HG03460 (cell line): ENCODE measurements at regions not wholly inside any gene's neighbourhood (a gene's known extent, or its start where the extent isn't known, plus 50 kb on each side); places are given as distances from the start of the nearest gene placed in this dataset.
"Not testable (repeated sequence)": the region's sequence is repeated elsewhere in the genome, so short reads cannot be mapped to it uniquely, and the experiment has no call there.

Experiments
- ATAC-seq: cut with Tn5 transposase; IDR thresholded peaks from one replicate; pipeline ENCODE4 v1.9.1; 2021; ENCODE audit not compliant: unreplicated experiment

- not testable (repeated sequence) for ATAC-seq
These were observed 56.8 kb downstream of the ATP6V0E2 start for GRCh38 chr7:149930374-149931068.

DNA sequence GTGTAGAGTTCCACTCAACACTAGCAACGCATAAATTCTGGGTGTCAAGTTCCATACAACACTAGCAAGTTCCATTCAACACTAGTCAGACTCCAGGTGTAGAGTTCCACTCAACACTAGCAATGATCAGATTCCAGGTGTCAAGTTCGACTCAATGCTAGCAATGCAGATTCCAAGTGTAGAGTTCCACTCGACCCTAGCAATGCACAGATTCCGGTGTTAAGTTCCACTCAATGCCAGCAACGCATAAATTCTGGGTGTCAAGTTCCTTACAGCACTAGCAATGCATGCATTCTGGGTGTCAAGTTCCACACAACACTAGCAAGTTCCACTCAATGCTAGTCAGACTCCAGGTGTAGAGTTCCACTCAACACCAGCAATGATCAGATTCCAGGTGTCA, 60.0 kb downstream of the ATP6V0E2 start:
- not testable (repeated sequence) for ATAC-seq

DNA sequence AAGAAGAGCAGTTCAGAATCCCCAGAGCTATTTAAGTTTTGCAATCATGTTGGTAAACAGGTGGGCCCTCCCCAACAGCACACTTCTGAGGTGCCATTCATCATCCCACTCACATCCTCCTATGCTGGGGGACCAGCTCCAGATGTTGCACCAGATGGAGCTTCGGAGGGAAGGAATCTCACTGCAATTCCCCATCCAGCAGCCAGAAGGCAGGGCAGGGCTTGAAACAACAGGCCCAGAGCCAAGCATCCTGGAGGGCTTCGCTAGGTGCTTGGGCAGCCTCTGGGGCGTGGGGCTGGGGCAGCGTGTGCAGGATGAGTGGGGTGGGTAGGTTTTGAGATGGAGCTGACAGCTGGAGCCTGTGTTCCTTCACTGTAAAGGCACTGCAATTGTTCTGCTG, 73.6 kb downstream of the ATP6V0E2 start:
- not testable (repeated sequence) for ATAC-seq

DNA sequence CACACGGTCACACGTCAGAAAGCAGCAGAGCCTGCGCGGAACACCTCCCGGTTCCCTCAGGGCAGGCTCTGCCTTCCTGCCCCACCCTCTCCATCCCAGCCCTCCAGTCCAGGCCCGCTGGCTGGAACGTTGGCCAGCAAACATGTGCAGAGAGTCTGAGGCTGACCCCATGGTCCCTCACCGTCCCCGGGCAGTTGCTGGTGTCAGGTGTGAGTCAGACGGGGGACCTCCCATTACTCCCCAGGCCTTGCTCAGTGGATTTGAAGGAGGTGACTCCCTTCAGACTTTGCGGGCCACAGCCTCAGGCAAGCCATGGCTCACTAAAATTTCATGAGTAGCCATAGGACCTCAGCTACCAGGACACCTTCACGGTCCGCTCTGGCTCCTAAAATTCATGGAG, 74.7 kb downstream of the ATP6V0E2 start:
- not testable (repeated sequence) for ATAC-seq

- not testable (repeated sequence) for ATAC-seq
These were observed 76.3 kb downstream of the ATP6V0E2 start for GRCh38 chr7:149949863-149950577.

DNA sequence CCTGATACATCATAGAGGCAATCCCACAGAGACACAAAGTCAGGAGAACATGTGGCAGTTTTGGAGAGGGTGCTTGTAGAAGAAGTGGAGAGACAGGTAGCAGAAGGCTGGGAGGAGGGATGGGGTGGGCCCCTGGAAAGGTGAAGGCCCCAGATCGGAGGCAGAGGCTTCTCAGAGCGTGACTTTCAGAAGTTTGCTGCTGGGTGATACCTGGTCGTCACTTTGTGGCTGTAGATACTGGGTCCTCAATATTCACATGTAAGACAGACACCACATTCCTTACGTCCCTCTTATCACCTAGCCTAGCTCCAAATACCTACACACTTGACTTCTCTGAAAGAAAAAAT, 76.8 kb downstream of the ATP6V0E2 start:
- not testable (repeated sequence) for ATAC-seq

DNA sequence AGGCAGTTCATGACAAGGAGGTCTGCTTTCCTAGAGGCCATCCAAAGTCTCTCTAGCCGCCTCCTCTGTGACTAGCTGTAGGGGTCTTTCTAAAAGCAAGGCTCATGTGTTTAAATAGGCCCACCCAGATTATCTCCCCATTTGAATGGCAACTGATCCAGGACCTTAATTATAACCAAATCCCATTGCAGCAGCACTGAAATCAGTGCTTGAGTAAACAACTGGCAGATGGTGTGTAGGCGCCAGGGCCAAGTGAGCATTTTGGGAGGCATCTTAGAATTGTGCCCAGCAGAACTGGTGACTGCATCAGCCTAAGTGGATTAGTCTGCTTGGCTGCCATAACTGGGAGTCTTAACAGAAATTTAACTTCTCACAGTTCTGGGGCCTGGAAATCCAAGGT, 77.8 kb downstream of the ATP6V0E2 start:
- ATAC-seq = not testable (repeated sequence)

DNA sequence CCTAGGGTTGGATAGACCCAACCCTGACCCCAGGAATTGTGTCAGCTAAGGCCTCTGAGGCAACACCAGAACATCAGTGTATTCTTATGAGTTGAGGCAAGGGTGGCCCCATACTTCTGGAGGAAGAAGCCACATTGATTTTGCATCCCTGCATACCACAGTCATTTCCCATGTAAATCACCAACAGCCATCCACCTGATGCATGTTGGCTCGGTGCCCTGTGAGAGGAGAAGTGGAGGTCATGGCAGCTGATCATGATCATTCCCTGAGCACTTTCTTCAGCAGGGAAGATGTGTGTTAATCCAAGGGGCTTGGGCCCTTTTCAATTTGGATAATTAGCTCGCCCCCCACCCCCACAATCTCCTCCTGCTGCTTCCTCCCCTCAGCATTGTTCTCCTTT, 85.1 kb downstream of the ATP6V0E2 start:
- ATAC-seq = not testable (repeated sequence)

DNA sequence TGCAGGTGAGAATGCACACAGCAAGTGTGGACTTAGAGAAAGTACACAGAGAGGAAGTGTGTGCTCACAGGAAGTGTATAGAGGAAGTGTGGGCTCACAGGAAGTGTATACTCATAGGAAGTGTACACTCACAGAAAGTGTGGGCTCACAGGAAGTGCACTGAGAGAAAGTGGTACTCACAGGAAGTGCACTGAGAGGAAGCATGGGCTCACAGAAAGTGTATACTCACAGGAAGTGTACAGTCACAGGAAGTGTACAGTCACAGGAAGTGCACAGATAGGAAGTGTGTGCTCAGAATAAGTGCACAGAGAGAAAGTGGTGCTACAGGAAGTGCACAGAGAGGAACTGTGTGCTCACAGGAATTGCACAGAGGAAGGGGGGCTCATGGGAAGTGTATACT, 87.1 kb downstream of the ATP6V0E2 start:
- ATAC-seq = not testable (repeated sequence)

- not testable (repeated sequence) for ATAC-seq
These were observed 88.1 kb downstream of the ATP6V0E2 start for GRCh38 chr7:149961878-149962277.

- not testable (repeated sequence) for ATAC-seq
These were observed 89.0 kb downstream of the ATP6V0E2 start for GRCh38 chr7:149962685-149963319.

GRCh38 chr7:149963985-149964384, 90.2 kb downstream of the ATP6V0E2 start:
- ATAC-seq = not testable (repeated sequence)

GRCh38 chr7:149966444-149966843, 92.7 kb downstream of the ATP6V0E2 start:
- not testable (repeated sequence) for ATAC-seq

- ATAC-seq = not testable (repeated sequence)
These were observed 99.2 kb downstream of the ATP6V0E2 start for GRCh38 chr7:149972977-149973376.

GRCh38 chr7:149973681-149974080, 99.9 kb downstream of the ATP6V0E2 start:
- not testable (repeated sequence) for ATAC-seq

DNA sequence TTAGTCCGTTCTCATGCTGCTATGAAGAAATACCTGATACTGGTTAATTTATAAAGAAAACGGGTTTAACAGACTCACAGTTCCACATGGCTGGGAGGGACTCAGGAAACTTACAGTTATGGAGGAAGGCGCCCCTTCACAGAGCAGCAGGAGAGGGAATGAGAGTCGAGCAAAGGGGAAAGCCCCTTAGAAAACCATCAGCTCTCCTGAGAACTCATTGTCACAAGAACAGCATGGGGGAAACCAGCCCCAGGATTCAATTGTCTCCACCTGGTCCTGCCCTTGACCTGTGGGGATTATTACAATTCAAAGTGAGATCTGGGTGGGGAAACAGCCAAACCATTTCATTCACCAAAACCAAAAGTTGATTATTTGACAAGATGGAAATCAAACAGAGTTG, 101.8 kb downstream of the ATP6V0E2 start:
- not testable (repeated sequence) for ATAC-seq

DNA sequence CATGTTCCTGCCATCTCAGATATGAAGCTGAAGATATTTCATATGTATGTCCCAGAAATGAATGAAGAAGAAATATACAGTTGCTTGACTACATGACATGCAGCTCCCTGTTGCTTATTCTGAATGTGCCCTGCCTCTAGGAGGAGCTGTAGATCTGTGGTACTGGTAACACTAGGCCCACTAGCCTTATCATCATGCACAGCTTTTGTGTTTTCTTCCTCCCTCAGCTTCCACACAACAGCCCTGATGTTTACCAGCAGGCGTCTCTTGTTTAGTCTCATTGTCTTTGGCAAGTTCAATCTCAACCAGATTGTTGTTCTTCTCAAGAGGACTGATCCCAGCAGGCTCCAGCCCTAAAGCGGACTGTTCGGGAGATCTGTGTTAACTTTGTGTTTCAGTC, 104.8 kb downstream of the ATP6V0E2 start:
- ATAC-seq = not testable (repeated sequence)

DNA sequence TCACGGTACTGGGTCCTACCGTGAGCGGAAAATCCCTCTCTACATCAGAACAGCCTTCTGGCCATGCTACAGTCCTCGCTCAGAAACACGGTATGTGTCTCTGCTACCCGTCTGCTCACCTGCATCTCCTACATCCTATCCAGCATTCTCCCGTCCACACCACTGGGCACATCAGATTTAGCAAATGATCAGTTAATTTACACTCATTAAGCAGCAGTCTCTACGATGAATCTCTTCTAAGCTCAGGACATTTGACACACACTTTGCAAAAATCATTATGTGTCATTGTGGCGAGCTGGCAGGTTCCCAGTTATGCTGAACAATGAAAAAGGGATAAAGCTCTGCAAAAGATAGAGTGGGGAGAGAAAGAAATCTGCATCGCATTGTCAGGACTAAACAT, 105.2 kb downstream of the ATP6V0E2 start:
- ATAC-seq = not testable (repeated sequence)

DNA sequence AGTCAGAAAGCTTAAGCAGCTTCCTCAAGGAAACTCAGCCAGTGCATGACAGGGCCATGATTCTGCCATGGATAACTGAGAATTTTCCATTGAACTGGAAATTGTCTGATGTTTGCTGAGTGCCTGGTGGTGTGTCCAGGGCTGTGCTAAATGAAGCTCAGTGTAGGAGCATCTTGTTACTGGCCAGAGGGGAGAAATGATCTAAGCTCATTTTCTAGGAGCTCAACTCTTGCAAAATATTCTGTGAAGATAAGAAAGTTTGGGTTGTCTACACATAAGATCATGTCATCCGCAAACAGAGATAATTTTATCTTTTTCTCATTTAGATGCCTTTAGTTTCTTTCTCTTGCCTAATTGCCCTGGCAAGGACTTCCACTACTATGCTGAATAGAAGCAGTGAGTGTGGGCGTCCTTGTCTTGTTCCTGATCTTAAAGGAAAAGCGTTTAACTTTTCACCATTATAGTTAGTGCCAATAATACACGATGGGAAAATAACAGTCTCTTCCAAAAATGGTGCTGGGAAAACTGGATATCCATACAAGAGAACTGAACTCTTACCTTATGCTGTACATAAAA, 108.9 kb downstream of the ATP6V0E2 start:
- not testable (repeated sequence) for ATAC-seq

DNA sequence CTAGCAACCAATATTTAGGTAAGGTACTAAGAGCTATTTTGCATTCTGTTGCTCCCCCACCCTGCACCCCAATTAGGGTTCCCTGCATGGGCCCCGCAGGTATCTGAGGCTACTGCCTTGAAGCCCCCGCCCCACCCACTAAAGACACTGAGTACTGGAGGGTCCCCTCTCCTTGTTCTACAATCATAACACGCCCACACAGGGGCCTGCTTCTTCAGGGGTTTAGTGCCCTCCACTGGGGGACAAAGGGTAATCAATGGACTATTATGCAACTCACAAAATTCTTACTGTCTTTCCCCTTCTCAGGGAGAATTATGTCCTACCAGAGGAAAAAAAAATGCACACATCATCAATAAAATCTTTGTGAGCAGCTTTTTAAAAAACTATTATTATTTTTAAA, 113.1 kb downstream of the ATP6V0E2 start:
- not testable (repeated sequence) for ATAC-seq

DNA sequence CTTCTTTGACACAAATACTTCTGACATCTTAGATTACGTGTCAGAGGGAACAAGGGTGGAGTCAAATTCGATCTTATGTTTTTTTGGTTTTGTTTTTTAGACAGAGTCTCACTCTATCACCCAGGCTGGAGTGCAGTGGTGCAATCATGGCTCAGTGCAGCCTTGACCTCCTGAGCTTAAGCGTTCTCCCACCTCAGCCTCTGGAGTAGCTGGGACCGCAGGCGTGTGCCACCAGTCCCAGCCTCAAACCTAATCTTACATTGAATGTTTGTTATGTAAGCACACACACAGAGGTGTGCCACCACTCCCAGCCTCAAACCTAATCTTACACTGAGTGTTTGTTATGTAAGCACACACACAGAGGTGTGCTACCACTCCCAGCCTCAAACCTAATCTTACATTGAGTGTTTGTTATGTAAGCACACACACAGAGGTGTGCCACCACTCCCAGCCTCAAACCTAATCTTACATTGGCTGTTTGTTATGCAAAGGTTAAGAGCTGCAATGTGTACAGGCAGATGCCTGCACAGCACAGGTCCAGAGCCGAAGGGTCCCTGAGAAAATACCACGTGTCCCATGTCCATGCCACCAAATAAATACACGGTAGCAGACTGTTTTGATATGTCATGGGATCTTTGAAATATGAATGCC, 118.0 kb downstream of the ATP6V0E2 start:
- not testable (repeated sequence) for ATAC-seq
